GM21447 (cell line): ENCODE measurements at regions not wholly inside any gene's neighbourhood (a gene's known extent, or its start where the extent isn't known, plus 50 kb on each side); places are given as distances from the start of the nearest gene placed in this dataset.
"Not testable (repeated sequence)": the region's sequence is repeated elsewhere in the genome, so short reads cannot be mapped to it uniquely, and the experiment has no call there.

Source experiments
- ATAC-seq: cut with Tn5 transposase; IDR thresholded peaks from one replicate; pipeline ENCODE4 v1.9.1; 2021; ENCODE audit not compliant: unreplicated experiment

DNA sequence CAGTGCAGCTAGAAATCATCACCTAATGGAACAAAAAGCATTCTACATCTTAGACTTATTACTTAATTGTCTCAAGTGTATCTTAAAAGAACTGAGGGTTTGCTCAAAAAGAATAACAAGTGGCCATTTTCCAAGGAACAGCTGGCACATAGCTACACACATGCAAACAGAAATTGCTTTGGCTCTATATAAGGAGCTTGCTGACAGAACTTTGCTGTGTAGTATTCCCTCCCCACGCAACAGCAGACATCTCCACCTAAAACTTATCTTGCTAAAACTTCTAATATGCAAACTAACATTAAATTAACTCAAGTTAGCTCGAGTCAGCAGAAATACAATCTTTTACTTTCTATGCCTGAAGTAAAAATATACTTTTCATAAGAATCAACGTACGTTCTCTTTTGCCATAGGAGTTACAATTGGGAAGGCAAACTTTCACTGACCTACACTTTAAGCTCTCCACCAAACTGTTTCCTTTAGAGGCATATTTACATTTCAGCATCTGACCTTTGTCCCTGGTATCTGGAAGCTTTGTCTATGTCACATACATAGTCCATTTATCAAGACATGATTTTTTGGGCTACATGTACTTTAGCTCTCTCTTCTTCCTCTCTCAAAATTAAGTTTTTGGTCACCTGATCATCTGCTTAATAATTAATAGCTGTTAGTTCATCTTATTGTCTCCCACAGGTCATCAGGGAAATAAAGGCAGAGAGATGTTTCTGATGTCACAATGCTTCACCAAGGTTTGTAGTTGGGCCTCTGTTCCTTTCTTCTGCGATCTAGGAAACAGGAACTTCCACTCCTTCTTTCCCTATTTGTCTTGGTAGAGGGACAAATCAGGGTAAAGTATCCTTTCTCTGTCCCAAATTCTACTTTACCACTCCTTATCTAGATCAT, 163.4 kb upstream of the AGTR1 start:
- no peak for ATAC-seq

DNA sequence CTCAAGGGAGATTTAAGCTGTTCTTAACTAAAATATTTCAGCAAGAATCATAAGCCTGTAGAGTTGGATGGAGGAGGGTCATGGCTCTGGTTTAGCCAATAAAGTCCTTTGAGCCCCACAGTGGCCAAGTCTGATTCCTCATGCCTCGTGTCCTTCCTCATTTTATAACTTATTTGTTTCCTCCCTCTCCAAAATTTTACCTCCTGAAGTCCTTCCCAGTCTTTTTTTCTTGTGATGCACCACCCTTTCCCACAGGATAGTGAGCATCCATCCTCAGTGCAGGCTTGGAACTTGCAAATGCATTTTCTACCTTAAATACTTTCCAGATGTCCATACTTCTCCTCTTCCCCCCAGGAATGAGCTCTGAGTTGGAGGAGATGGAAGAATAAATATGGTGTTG, 162.7 kb upstream of the AGTR1 start:
- no peak for ATAC-seq

DNA sequence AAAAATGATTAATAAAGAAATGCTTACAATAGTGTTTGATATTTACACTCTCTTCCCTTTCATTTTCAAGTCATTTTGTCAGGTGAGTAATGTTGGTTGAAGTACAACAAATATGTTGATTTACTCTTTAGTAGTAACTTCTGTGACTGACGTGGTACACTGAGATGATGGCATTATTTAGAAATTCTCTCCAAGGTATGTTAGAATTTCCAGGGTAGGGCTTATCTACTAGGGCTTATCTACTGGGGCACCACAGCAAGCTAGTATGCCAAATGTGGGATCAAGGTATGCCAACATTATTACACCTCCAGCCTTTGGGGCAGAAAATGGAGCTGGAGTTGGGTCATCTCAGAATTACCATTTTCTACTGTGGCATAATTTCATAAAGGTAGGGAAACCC, 157.4 kb upstream of the AGTR1 start:
- ATAC-seq: no peak

- ATAC-seq: no peak
These were observed 156.9 kb upstream of the AGTR1 start for GRCh38 chr3:148540851-148541250.

DNA sequence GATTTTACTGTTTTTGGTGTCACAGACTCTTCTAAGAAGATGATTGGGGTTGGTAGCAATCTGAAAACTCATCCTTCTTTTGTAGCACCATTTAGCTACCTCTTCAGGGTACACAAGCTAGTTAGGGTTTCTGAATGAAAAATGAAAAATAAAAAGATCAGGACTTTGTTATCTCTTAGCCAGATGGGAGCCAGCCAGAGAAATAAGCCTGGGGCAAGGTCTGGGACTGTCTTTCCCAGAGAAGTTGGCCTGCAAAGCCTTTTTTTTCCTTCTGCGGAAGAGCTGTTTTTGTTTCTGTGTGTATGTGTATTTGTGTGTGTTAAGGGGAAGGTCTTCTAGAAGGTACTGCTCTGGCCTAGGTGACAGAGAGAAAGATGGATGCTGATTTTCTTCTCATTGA, 150.7 kb upstream of the AGTR1 start:
- ATAC-seq: no peak

GRCh38 chr3:148551767-148552260, 145.9 kb upstream of the AGTR1 start:
- no peak for ATAC-seq

DNA sequence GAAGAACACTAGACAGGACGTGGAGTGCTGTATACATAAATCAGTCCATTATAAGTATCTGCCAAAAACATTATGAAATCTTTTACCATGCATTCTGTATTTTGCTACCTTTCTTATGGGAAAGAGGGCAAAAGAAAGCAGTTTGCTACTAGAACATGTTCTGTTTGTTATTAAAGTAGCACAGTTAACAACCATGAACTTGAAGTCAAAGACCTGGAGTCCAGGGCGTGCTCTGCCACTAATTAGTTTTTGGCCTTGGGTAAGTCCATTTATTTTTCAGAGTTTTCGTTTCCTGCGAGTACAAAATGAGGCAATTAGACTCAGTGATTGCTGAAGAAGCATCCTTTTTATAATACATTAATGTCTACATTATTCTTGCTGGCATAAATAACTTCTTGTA, 143.3 kb upstream of the AGTR1 start:
- ATAC-seq: no peak

GRCh38 chr3:148556664-148557063, 141.0 kb upstream of the AGTR1 start:
- ATAC-seq: no peak

GRCh38 chr3:148577579-148577978, 120.1 kb upstream of the AGTR1 start:
- ATAC-seq: not testable (repeated sequence)

DNA sequence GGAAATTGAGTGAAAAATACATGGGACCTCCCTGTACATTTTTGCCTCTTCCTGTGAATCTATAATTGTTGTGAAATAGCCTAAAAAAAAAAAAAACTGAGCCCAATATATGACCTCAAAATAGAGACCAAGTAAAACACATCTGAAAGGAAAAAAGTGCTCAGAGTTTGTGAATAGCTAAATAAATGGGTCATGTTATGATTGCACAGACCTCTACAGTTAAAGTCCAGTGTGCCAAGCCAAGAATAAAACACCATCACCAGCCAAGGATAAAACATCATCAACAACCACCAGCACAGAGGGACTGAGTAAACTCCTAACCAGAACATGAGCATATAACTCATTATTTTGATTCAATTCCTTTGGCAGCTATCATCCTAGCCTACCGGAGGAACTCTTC, 115.6 kb upstream of the AGTR1 start:
- no peak for ATAC-seq

DNA sequence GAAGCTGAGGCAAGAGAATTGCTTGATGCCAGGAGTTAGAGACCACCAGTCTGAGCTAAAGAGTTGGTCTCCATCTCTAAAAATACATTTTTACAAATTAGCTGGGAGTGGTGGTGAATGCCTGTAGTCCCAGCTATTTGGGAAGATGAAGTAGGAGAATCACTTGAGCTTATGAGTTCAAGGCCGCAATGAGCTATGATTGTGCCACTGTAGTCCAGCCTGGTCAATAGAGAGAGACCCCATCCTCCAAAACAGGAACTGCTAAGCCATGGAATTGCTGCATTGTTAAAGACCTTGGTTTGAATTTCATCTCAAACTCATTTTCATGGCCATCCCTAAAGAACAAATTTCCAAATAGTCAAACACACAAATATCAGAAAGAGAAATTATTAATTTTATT, 113.9 kb upstream of the AGTR1 start:
- ATAC-seq: no peak

DNA sequence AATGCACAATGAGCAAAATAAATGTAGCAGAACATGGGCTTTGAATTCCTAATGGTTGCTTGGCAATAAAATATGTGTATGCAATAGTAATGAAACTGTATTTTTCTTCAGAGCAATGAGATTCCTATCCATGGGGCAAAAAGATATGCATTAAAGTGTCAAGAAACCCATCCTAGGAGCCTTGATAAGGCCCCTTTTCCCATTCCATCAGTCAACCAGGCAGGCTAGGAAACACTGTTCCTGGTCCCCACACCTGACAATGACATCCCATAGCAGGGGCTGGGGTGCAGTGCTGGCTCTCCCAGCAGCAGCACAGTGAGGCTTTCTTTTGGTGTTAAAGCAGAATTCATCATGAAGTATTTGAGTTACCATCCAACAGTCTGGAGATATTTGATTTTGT, 113.3 kb upstream of the AGTR1 start:
- no peak for ATAC-seq

GRCh38 chr3:148585671-148586379, 111.9 kb upstream of the AGTR1 start:
- no peak for ATAC-seq

- no peak for ATAC-seq
These were observed 109.4 kb upstream of the AGTR1 start for GRCh38 chr3:148588291-148588690.

GRCh38 chr3:148591525-148591924, 106.2 kb upstream of the AGTR1 start:
- no peak for ATAC-seq

DNA sequence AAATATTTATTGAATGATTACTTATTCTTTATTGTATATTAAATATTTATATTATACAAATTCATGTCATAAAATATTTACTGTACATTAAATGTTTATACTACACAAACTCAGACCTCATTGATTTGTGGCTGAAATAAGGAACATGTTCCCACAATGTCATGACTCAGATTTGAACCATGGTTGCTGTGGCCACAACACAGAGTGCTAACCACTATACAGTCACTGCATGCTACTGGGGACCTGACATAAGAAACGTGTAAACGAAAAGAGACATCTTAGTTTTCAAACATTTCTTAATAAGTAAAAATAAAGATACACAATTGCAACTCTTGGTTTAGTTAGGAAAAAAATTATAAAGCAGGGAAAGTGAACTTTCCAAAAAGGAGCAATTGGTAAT, 99.1 kb upstream of the AGTR1 start:
- no peak for ATAC-seq

- no peak for ATAC-seq
These were observed 98.2 kb upstream of the AGTR1 start for GRCh38 chr3:148599481-148599880.

DNA sequence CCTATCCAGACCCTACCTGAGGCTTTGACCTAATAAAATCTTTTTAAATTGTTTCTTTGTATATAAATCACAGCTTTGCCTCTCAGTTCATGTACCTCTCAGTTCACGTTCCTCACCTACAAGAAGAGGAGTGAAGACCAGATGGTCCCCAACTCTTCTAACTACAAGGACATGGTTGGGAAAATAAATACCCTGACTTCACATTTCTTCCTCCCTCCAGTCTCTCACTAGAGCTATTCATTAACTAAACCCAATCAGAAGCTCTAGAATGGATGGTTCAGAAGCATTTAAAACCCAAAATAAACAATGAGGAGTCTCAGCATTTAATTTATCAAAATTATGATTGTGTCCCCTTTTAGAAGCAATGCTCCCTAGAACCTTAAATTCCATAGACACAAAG, 97.3 kb upstream of the AGTR1 start:
- ATAC-seq: no peak

- no peak for ATAC-seq
These were observed 96.6 kb upstream of the AGTR1 start for GRCh38 chr3:148600902-148601765.

- ATAC-seq: no peak
These were observed 95.7 kb upstream of the AGTR1 start for GRCh38 chr3:148601766-148602685.
